Stimulated activated CD8-positive, alpha-beta memory T cell treated with anti-CD3 and anti-CD28 coated beads, Interleukin-12 subunit alpha, Interleukin-12 subunit beta, amount 100 ng/mL, for 24 hours (primary cell): ENCODE measurements at regions not wholly inside any gene's neighbourhood (a gene's known extent, or its start where the extent isn't known, plus 50 kb on each side); places are given as distances from the start of the nearest gene placed in this dataset.
"Not testable (repeated sequence)": the region's sequence is repeated elsewhere in the genome, so short reads cannot be mapped to it uniquely, and the experiment has no call there.

Source experiments
- DNase-seq: peaks from one replicate; pipeline ENCODE4 v3.0.0-alpha.2; 2020; ENCODE audit errors: extremely low read depth

DNA sequence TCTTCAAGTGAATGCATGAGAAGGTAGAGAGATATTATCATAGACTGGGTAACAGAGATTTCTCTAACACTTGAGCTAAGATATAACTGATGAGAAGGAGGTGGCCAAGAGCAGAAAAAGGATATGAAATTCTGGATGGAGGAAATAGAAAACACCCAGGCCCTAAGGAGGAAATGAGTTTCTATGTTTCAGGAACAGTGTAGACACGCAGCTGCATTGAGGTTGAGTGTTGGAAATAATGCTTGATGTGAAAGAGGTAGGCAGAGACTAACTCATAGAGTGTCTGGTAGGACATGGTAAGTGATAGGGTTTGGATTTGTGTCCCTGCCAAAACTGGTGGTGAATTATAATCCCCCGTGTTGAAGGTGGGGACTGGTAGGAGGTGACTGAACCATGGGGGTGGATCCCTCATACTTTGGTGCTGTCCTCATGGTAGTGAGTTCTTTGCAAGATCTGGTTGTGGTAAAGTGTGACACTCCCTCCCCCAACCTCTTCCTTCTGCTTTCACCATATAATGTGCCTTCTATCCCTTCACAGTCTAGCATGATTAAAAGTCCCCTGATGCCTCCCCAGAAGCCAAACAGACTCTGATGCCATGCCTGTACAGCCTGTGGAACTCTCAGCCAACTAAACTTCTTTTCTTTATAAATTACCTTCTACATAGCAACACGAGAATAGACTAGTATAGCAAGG lies 787.3 kb downstream of the EDEM1 start:
- no peak for DNase-seq

DNA sequence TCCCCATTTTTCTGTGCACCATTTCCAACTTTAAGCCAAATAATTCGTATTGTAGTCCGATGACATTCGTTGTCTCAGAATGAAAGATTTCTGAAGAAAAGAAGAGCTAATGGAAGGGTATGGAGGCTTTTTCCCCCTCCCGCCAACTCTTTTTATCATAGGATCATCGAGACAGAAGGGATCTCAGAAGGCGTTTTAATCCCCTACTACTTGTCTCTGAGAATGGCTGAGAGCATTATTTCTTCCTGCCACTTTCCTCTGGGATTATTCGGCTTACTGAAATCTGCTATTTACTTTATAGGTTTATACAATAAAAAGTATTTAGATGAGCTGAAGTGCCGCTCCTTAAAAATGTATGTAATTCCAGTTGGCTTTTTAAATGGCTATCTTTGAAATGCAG lies 789.8 kb downstream of the EDEM1 start:
- DNase-seq: no peak

DNA sequence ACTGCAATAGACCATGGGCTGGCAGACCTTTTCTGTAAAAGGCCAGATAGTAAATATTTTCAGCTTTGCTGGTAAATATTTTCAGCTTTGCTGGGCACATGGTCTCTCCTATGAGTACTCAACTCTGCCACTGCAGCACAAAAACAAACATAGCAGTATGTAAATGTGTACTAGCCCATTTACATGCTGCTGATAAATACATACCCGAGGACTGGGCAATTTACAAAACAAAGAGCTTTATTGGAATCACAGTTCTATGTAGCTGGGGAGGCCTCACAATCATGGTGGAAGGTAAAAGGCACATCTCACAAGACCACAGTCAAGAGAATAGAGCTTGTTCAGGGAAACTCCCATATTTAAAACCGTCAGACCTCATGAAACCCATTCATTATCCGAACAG lies 793.0 kb downstream of the EDEM1 start:
- DNase-seq: no peak

DNA sequence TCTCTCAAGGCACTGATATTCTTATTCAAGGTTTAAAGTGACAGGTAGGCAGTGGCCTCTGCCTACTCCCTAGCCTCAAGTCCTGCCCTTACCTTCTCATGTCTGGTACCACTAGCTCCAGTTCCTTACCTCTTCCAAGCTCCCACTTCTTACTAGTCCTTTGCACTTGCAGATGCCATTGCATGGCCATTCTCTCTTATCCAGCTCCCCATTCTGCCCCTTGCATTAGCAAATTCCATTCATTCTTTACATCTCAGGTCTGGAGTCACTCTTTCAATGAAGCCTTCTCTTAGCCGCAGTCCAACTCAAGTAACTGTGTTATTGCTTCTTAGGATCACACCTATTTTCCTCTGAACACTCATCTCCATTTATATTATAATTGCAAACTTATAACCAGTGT lies 807.1 kb downstream of the EDEM1 start:
- DNase-seq: no peak

DNA sequence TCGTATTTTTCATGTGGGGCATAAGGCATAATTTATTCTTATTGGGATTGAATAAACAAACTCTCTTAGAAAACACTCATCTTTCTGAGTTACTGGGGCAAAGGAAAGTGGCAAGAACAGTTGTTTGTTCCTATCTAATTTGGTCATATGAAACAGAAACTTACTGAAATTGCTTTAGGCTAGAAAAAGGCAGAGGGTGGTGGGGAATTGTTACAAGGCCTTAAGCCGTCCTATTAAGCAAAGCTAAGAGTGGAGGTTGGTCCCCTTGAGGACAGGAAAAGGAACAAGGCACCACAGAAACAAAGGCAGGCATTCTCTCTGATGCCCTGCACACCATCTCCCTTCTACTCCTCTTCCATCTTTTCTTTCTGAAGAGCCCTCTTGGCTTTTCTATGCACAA lies 830.9 kb downstream of the EDEM1 start:
- no peak for DNase-seq

DNA sequence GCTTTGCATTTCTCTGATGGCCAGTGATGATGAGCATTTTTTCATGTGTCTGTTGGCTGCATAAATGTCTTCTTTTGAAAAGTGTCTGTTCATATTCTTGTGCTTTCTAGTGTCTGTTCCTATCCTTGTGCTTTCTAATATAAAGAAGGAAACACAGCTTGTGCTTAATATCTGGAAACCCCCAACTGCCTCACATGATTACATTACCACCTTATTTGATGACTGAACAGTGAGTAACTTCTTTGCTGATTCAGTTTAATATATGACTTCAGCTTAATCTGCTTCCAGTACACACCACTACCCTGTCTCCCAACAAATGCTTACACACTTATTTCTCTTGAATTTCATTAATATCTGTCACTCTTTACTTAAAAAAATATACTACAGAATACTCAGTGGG lies 835.1 kb downstream of the EDEM1 start:
- DNase-seq: no peak

DNA sequence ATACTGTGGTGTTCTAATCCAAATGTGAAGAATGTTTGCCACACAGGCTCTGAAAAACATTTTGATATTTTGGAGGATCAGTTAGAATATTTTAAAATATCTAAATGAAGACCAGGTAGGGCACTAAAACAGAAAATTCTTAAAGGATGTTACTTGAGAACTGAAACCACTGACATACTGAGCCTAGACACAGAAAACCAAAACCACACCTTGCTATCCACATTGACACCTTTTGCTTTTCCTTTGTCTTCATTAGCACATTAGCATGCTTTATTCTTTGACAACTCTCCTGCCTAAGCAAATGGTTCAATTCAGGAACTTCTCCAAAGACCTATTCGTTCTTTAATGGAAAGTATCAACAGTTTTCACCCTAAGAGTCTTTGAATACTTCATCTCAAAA lies 835.9 kb upstream of the GRM7 start:
- no peak for DNase-seq

DNA sequence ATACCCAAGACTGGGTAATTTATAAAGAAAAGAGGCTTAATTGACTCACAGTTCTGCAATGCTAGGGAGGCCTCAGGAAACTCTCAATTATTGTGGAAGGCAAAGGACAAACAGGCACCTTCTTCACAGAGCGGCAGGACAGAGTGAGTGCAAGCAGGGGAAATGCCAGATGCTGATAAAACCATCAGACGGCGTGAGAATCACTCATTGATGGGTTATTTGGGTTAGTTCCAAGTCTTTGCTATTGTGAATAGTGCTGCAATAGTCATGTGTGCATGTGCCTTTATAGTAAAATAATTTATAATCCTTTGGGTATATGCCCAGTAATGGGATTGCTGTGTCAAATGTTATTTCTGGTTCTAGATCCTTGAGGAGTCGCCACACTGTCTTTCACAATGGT lies 830.3 kb upstream of the GRM7 start:
- DNase-seq: not testable (repeated sequence)

DNA sequence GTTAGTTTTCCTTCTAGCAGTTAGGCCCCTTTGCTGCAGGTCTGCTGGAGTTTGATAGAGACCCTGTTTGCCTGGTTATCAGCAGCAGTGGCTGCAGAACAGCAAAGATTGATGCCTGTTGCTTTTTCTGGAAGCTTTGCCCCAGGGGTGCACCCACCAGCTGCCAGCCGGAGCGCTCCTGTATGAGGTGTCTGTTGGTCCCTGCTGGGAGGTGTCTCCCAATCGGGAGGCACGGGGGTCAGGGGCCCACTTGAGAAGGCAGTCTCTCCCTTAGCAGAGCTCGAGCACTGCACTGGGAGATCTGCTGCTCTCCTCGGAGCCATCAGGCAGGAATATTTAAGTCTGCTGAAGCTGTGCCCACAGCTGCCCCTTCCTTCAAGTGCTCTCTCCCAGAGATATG lies 825.3 kb upstream of the GRM7 start:
- DNase-seq: no peak

DNA sequence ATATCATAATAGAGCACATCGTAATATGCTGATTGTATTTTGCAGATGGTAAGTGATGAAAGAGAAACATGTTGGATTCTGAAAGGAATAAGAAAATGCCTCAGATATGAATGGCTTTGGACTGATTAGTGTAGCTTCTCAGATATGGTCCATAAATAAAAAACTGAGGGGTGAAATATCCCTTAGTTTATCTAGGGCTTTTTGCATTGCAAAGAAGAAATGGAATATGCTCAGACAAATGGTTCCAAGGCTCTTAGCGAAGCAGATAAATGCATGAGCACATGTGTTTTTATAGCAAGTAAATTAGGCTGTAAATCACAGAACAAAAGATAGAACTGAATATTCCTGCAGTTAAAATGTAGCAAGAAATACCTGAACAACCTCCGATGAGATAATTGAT lies 820.9 kb upstream of the GRM7 start:
- DNase-seq: no peak

DNA sequence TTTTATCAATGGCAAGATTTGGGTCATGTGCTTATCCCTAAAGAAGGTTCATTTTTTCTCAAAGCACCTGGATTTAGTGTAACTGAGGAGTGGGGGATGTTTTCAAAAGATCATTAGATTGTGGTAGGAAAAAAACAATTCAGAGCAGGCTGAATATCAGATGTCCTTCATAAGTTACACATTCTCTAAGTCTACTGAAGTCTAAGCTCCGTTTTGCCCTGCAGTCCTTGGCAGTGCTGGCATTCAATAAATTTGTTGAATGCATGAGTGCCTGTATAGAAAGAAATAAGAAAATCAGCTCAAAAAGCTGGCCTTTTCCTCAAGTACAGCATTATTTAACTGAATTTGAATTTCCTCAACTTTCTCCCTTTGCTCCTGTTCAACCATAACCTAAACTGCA lies 819.0 kb upstream of the GRM7 start:
- no peak for DNase-seq

DNA sequence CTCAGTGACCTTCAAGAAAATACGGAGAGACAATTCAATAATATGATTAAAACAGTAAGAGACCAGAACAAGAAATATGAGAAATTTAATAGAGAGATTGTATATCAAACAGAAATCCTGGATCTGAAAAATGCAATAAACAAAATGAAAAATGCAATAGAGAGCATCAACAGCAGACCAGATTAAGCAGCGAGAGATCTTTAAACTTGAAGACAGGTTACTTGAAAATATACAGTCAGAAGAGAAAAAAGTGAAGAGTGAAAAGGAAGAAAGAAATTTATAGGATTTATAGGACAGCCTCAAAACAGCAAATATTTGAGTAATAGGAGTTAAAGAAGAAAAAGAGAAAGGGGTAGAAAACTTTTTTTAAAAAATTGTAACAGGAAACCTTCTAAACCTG lies 813.9 kb upstream of the GRM7 start:
- no peak for DNase-seq

DNA sequence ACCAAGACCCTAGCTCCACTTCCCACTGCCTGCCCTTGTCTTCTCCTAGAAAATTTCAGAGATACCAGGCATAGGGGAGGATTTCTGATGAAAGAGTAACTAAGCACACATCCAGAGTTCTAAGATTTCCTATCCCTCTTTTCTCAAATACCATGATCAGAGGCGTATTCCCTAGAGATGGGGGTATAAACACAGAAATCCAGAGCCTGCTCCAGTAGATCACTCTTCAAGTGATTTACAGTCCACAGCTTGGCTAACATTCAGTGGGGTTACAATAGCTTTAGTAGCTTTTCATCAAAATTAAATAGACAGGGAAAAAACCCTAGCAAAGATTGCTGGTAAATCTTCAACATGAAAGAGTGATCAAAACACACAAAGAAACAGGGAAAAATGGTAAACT lies 800.7 kb upstream of the GRM7 start:
- DNase-seq: no peak

DNA sequence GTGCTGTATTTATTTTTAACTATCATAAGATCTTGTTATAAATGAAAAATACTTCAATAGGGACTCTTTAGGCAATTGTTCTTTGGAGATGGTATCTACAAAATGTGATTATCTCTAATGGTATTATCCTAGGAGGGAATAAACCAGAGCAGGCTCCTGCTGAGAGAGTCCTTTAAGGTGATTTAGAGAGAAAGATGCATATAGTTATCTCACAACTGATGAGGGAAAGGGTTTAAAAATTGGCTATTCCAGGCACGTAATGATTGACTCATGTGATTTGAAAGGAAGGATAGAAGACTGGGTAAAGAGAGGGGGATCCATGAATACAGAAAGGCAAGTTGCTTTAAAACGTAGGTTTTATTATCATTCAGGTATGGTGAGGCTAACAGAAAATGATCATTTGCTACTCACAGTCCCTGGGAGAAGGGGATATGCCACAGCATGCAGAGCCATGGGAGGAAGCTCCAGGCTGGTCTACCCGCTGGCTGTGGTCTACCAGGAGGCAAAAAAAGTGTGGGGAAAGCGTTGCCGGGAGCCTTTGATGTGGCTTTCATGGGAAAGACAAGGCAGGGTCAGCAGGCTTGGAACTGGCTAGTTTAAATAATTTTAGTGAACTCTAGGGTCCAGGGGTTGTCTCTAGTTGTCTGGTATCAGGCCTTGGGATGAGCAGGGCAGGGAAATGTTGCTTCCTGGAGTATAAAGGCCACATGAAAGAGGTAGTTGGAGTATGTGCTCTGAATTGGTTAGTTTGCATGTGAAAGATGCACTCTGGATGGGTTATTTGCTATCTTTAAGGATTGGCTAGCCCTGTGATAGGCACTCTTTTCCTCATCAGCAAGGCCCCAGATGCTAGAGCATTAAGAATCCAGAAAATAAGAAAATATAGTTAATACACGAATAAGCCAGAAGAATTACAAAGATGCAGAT lies 798.4 kb upstream of the GRM7 start:
- DNase-seq: no peak

DNA sequence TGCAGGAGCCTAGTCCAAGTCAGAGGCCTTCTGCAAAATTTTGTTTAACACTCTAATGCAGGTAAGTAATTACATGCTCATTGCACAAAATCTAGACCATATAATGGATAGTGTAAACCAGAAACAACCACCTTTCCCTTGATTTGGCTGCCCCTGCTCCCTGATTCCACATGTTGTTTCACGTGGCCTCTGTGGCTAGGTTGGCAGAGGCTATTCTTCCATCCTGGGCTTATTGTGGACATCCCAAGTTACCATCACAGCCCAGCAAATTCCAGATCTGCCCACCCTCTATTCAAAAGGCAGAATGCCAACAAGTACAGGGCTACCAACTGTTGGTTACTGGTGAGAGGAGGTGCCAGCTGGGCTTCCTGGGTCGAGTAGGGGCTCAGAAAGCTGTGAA lies 794.5 kb upstream of the GRM7 start:
- DNase-seq: no peak

DNA sequence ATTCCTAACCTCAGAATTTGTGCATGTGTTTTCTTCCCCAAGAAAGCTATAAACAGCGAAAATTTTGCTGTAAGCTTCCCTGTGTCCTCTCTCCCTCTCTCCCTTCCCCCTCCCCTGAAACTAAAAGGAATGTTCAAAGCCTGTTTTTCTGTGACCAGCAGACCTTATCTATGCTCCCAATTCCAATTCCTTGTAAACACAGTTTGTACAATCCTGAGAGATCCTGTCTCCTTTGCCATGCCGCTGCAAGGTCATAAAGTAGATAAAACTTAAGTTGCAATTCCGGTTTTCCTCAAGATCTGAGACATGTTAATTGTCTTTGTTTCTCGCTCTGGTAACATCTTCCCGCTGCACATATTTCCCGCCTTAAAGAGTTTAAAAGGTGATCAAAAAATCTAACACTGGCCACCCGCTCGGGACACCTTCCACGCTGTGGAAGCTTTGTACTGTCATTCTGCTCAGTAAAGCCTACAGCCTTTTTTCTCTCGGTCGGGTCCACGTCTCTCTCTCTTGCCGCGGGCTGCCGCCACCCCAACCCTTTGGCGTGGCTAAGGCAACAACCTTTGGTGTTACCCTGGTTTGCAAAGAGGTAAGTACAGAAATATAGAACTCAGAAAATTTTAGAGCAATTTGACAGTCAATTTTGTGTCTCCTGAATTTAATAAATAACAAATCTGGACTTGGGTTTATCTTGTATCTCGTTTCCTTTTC lies 793.9 kb upstream of the GRM7 start:
- DNase-seq: not testable (repeated sequence)

DNA sequence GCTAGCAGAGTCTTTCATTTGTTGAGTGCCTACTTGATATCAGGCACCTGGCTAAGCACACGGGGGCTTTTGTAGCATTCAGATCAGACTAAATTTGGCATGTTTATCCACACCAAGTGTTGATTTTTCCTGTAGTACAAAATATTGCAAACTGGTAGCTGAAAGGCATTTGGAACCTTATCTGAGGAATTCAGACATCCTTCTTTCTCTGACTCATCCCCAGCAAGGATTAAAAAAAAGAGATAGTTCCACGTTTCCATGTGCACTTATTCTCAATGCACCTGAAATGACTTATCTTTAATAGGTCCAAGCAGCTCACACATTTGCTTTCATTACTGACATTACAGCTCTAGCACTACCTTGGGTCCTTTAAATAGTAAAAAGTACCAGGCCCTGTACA lies 786.0 kb upstream of the GRM7 start:
- no peak for DNase-seq

DNA sequence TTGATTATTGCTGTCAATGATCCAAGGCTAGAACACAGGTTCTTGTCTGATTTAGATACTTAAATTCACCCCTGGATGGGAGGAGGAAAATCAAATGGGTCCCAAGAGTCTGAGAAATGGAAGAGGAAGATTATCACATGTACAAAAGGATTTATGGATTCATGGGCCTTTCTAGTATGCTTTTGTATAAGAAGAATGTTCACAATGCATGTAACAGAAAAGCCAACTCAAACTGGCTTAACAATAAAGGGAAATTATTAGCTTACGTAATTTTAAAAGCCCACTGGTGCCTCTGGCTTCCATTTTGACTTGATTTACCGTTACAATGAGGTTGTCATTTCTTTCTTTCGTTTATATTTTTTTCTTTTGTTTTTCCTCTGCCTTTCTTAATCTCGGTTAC lies 782.5 kb upstream of the GRM7 start:
- DNase-seq: no peak

DNA sequence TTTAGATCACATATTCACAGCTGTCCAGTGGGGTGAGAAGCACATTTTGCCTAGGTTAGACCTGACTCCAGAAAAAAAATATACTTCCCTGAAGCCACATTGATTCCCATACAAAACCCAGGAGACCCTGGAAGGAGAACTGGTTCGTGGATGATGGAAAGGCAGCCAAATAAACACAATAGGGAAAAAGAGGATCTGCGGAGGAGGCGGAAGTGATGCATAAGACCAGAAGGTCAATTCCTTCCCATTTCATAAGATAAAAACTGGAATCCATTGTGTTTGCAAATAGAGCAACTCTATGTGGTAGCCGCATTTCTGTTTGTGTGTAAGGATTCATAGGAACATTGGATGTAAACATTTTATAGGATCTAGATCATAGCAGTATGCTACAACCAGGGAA lies 781.9 kb upstream of the GRM7 start:
- DNase-seq: no peak

DNA sequence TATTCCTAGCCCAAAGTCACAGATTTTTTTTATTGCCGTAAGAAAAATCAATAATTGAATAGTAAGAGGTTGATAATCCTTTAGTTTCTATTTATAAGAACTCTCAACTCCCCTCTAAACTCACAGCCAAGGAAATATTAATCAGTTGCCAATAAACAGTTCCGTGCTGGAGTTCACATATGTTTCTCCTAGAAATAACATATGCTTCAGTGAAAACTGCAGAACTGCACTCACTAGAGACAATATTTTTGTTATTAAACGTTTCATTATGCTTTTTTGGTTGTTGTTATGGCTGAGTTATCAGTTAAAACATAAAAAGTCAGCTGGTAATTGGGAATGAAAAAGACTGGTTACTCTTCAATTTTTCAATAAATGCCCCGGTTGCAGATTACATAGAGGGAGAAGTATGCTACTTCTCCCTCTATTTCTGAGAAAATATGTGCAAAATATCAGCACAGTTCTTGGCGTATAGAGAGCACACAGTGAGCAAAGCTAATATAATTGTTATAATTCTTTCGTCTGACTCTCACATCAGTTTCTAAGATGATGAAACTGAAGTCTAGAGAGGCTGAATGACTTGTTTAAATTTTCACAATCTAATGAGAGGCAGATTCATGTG lies 781.2 kb upstream of the GRM7 start:
- no peak for DNase-seq

DNA sequence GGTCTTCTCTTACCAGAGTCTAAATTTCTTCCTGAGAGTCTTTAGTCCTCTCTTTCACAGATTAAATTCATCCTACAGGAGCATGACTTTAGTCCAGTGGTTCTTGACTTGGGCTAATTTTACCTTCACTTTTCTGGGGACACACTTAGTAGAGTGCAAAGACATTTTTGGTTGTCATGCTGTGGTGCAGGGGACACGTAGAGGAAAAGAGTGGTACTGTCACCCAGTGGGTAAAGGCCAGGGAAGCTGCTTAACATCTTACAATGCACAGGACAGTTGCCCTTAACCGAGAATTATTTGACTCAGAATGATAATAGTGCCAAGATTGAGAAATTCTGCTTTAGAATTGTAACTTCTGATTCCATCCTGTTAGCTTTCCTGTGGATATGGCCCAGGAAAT lies 772.5 kb upstream of the GRM7 start:
- no peak for DNase-seq

DNA sequence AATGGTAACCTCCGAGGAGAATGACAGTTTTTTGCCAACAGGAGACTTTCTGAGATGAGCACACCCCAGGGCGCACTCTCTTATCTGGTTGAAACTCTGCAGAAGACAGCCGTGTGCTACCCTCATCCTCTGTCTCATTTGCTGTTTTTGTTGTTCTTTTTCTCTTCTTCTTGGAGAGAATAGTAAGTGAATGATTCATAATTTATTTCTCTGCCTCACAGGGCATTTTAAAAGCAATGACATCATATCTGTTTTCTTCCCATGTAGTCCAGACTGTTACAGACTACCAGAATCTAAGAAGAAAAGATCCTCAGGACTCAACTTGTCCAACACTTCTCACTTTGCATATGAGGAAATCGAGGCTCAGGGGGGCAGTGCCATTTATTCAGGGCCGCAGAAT lies 771.1 kb upstream of the GRM7 start:
- no peak for DNase-seq
